Panc1 (cell line): ENCODE measurements at regions not wholly inside any gene's neighbourhood (a gene's known extent, or its start where the extent isn't known, plus 50 kb on each side); places are given as distances from the start of the nearest gene placed in this dataset.

Source experiments
- ATAC-seq: fragments of 200-7000 bp; cut with Tn5 transposase; 2 replicates; pipeline ENCODE4 v1.9.1; 2020; ENCODE audit warnings: mild to moderate bottlenecking, moderate library complexity
- BruUV-seq: library from RNA; stranded (reverse); fragments of 400-500 nt; replicated peaks from 2 replicates; lab custom pipeline; 2021; lab: Mats Ljungman, UMichigan
- CTCF ChIA-PET: fragments of 300-600 bp; sonication (Branson Sonifier 250); formaldehyde crosslinking; loops from one replicate; lab custom pipeline; 2022; ENCODE audit warnings: antibody characterized with exemption; lab: Charles Lee
- POLR2A ChIA-PET: fragments of 300-600 bp; sonication (Branson Sonifier 250); formaldehyde crosslinking; loops from one replicate; lab custom pipeline; 2022; ENCODE audit warnings: antibody characterized with exemption; lab: Charles Lee
- DNase-seq: peaks from one replicate; pipeline ENCODE4 v3.0.0-alpha.2; 2010; ENCODE audit warnings: low read depth, low spot score
- H3K27ac ChIP-seq: 2 replicates; pipeline ENCODE4 v1.5.1; 2011; ENCODE audit warnings: mild to moderate bottlenecking, low read length, inconsistent platforms
- H3K27me3 ChIP-seq: fragments of 200-500 bp; sonication (Bioruptor generic); 2 replicates; pipeline ENCODE4 v1.6.0; 2014; ENCODE audit warnings: low read length, inconsistent platforms; ENCODE audit not compliant: control insufficient read depth, insufficient read depth
- H3K36me3 ChIP-seq: fragments of 200-500 bp; sonication (Bioruptor generic); 2 replicates; pipeline ENCODE4 v1.5.1; 2014; ENCODE audit warnings: inconsistent platforms, mild to moderate bottlenecking, low read length, moderate library complexity; ENCODE audit not compliant: control insufficient read depth, insufficient read depth
- H3K4me1 ChIP-seq: 2 replicates; pipeline ENCODE4 v1.5.1; 2011; ENCODE audit warnings: inconsistent platforms, mild to moderate bottlenecking, low read length, moderate library complexity; ENCODE audit not compliant: control insufficient read depth, insufficient read depth
- H3K4me3 ChIP-seq, 2 experiments: 2 replicates each; pipeline ENCODE4 v1.5.1; 2011 to 2012; ENCODE audit warnings: low read depth in 2 of 2, low read length in 2 of 2, mild to moderate bottlenecking in 2 of 2, inconsistent platforms in 1 of 2, moderate library complexity in 1 of 2
- H3K9me3 ChIP-seq: fragments of 200-500 bp; sonication (Bioruptor generic); 2 replicates; pipeline ENCODE4 v1.5.1; 2014; ENCODE audit warnings: low read depth, mild to moderate bottlenecking, inconsistent platforms, low read length, moderate library complexity; ENCODE audit not compliant: control insufficient read depth, insufficient read depth
- CTCF ChIP-seq: fragments of 450-650 bp; IDR thresholded peaks from 2 replicates; pipeline ENCODE4 v1.5.1; 2017; ENCODE audit warnings: mild to moderate bottlenecking
- POLR2AphosphoS5 ChIP-seq: IDR thresholded peaks from 2 replicates; pipeline ENCODE4 v1.6.1; 2012; ENCODE audit warnings: mild to moderate bottlenecking, low read depth, low read length, moderate library complexity
- REST ChIP-seq, 2 experiments: IDR thresholded peaks; 2 replicates each; pipeline ENCODE4 v1.6.1; 2011 to 2012; ENCODE audit warnings: low read depth in 2 of 2, control low read depth in 1 of 2, low read length in 1 of 2, mild to moderate bottlenecking in 1 of 2, moderate library complexity in 1 of 2; ENCODE audit not compliant: insufficient read depth in 1 of 2
- SIN3A ChIP-seq: IDR thresholded peaks from 2 replicates; pipeline ENCODE4 v1.6.1; 2012; ENCODE audit warnings: low read depth, mild to moderate bottlenecking, low read length, moderate library complexity, borderline replicate concordance; ENCODE audit not compliant: insufficient read depth
- TCF7L2 ChIP-seq: IDR thresholded peaks from 2 replicates; pipeline ENCODE4 v1.6.1; 2011; ENCODE audit warnings: mild to moderate bottlenecking, low read depth, low read length, inconsistent platforms
- in situ Hi-C: cut with HindIII; loops from 2 replicates; pipeline ENCODE4 v1.10.0; 2016; ENCODE audit warnings: low sequenced_read_pairs, low pct_unique_long_range_greater_than_20kb
- intact Hi-C: fragments of 100-400 bp; cut with micrococcal nuclease; formaldehyde crosslinking; loops from one replicate; pipeline ENCODE4 v1.10.0; 2022; ENCODE audit not compliant: unreplicated experiment

- DNase-seq (no peak), ATAC-seq (no peak)
- no peaks in the 10 kb centered on the region for H3K27me3 ChIP-seq
- H3K27ac ChIP-seq = no peak overlapping the region
- intact Hi-C loops (no loop called here), in situ Hi-C loops (no loop called here)
- no peaks in the 10 kb centered on the region for H3K36me3 ChIP-seq
- no peaks in the 10 kb centered on the region for H3K9me3 ChIP-seq
- CTCF ChIA-PET = no interaction called here
- TF ChIP-seq REST (IDR thresholded peaks at IDR 0.05; ENCODE audit: insufficient read depth in 1 of 2, low read depth in 2 of 2, low read length in 1 of 2) = no peak
- TF ChIP-seq SIN3A = no peak
- TF ChIP-seq TCF7L2 = no peak
- no peak for TF ChIP-seq POLR2AphosphoS5
- no peak for TF ChIP-seq CTCF
- no TSS peak for BruUV-seq
- H3K4me3 ChIP-seq = no peak overlapping the region
- no peaks in the 10 kb centered on the region for H3K4me1 ChIP-seq
- POLR2A ChIA-PET = no interaction called here
These were observed 656.3 kb downstream of the ANXA1 start for GRCh38 chr9:73807952-73808351.

- ChIA-PET CTCF (no interaction called here), POLR2A (no interaction called here)
- Histone ChIP-seq H3K4me3 (no peak overlapping the region), H3K27me3 (no peaks in the 10 kb centered on the region), H3K36me3 (no peaks in the 10 kb centered on the region), H3K4me1 (no peaks in the 10 kb centered on the region), H3K9me3 (no peaks in the 10 kb centered on the region), H3K27ac (no peak overlapping the region)
- DNase-seq (no peak), ATAC-seq (no peak)
- in situ Hi-C loops (no loop called here), intact Hi-C loops (no loop called here)
- no TSS peak for BruUV-seq
- TF ChIP-seq CTCF (no peak), REST (IDR thresholded peaks at IDR 0.05; ENCODE audit: insufficient read depth in 1 of 2, low read depth in 2 of 2, low read length in 1 of 2) (no peak), SIN3A (no peak), POLR2AphosphoS5 (no peak), TCF7L2 (no peak)
These were observed 659.0 kb downstream of the ANXA1 start for GRCh38 chr9:73810585-73811215.
